WI38 (cell line): ENCODE measurements at regions not wholly inside any gene's neighbourhood (a gene's known extent, or its start where the extent isn't known, plus 50 kb on each side); places are given as distances from the start of the nearest gene placed in this dataset.
"Not testable (repeated sequence)": the region's sequence is repeated elsewhere in the genome, so short reads cannot be mapped to it uniquely, and the experiment has no call there.

Experiments used
- H3K4me3 ChIP-seq: 2 replicates; pipeline ENCODE4 v1.5.1; 2011; ENCODE audit warnings: low read depth, mild to moderate bottlenecking, control low read depth, low read length
- TF ChIP-seq, protein P1 (sequence below): IDR thresholded peaks from 2 replicates; pipeline ENCODE4 v1.5.1; 2012; ENCODE audit warnings: low read depth, mild to moderate bottlenecking, control low read depth, low read length

DNA sequence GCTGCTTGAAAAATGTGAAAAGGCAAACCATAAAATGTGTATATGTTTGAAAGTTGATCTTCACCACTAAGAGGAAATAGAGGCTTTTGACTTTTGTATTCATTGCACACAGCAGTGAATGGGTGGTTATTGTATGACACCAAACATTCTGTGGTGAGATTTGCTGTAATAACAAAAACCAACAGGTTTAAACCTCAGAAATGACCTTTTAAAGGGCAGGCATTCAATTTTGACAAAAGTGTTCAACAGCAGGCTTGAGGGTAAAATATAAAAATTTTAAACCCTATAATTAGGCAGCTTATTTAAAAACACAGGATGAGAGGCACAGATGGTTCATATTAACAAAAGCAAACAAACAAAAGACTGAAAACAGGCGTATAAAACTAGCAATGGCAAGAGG, 128.1 kb upstream of the NUDT12 start:
- TF ChIP-seq, protein P1, sequence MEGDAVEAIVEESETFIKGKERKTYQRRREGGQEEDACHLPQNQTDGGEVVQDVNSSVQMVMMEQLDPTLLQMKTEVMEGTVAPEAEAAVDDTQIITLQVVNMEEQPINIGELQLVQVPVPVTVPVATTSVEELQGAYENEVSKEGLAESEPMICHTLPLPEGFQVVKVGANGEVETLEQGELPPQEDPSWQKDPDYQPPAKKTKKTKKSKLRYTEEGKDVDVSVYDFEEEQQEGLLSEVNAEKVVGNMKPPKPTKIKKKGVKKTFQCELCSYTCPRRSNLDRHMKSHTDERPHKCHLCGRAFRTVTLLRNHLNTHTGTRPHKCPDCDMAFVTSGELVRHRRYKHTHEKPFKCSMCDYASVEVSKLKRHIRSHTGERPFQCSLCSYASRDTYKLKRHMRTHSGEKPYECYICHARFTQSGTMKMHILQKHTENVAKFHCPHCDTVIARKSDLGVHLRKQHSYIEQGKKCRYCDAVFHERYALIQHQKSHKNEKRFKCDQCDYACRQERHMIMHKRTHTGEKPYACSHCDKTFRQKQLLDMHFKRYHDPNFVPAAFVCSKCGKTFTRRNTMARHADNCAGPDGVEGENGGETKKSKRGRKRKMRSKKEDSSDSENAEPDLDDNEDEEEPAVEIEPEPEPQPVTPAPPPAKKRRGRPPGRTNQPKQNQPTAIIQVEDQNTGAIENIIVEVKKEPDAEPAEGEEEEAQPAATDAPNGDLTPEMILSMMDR = no peak

DNA sequence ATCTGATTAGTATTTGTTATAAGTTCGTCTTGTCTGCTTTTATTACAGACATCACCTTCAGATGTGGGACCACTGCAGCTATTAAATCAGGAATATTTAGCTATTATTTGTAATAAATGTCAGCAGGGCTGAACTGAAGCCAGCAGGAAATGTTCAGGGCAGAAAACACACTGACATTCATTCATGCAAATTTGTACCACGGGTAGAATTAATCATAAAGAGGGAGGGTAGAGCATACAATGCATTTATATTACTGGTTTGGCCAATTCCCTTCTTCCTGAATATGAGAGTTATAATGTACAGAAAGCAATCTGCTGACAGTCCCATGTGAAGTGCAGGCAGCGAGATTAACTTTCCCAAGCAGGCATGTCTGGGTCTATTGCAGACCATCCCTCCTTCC, 117.3 kb upstream of the NUDT12 start:
- TF ChIP-seq, protein P1 = no peak
- H3K4me3 ChIP-seq = no peak overlapping the region

More for the DNA sequence above, 128.1 kb upstream of the NUDT12 start:
- H3K4me3 ChIP-seq = no peak overlapping the region

DNA sequence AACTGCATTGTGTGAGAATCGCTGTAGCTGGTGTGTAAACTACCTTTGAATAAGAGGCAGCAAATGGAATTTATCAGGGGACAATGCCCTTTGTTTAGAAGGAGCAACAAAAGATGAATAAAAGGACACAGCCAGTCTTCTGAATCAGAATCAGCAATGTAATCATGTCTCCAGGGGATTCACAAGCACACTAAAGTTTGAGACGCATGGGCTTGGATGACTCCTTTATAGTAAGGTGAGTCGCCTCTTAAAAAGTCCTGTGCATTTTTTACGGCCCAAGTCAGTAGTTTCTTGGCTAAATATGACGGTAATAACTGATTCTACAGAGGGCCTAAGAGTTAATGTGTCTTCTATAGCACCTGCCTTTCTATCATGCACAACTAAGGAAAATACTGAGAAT, 113.6 kb upstream of the NUDT12 start:
- not testable (repeated sequence) for H3K4me3 ChIP-seq

DNA sequence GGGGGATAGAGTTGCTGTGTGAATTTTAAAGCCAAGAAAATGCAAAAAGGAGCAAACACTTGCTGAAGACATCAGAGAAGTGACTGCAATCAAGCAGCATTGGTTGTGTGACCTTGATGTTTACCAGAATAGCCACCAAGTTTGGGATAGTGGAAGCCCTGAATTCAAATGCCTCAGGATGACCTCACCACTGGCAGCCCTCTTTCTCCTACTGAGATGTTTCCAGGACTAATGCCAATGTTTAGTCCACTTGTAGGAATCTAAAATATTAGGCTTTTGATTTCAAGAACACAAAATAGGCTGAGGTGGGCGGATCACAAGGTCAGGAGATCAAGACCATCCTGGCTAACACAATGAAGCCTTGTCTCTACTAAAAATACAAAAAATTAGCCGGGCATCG, 112.2 kb upstream of the NUDT12 start:
- TF ChIP-seq, protein P1 = no peak
- no peak overlapping the region for H3K4me3 ChIP-seq

DNA sequence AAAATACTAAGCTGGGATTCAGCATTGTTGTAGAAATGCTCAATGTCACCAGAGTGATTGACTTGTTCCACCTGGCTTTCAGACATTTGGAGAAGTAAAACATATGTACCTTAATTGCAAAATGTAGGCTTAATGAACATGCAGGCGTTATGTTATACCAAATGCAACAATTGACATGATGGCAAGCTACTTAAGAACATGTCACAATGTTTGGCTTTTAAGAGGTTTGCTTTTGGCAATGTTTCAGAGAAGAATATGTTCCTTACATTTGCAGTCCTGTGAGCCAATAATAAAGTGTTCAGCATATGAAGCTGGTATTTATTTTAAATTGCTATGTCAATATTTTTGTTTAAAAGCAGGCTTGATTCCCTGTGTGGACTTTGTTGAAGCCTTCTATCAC, 111.7 kb upstream of the NUDT12 start:
- TF ChIP-seq, protein P1 = no peak
- no peak overlapping the region for H3K4me3 ChIP-seq

DNA sequence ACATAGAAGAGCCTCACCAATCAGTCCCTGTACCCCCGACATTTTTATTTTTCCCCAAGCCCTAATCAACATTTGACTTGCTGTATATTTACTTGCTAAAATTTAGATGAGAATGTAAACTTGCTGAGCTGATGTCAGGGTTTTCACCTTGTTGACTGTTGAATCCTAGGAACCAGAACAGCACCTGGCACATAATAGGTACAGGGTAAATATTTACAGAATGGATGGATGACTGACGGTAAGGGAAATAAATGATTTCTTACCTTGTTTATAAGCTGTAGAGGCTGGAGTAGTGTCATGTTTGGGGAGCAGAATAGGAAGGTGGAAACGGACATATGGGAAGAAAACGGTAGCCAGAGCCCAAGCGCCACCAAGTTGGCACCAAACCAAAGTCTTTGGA, 107.0 kb upstream of the NUDT12 start:
- no peak overlapping the region for H3K4me3 ChIP-seq
- TF ChIP-seq, protein P1 = no peak

DNA sequence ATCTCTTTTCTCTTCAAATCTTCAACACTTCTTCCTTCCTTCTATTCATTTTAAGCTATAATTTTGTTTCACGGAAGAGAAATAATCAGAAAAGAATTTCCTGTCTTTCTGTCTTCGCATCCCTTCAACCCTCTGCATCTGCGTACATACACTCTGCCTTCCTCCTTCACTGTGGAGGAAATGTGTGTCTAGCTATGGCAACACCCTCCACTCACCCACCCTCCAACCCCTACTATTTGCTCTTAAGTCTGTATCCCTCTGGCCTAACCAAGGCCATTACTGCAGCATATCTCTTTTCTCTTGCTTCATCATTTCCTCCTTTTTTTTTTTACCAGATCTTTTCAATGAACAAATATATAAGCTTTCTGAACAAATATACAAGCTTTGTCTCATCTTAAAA, 105.7 kb upstream of the NUDT12 start:
- no peak overlapping the region for H3K4me3 ChIP-seq
- TF ChIP-seq, protein P1 = no peak

DNA sequence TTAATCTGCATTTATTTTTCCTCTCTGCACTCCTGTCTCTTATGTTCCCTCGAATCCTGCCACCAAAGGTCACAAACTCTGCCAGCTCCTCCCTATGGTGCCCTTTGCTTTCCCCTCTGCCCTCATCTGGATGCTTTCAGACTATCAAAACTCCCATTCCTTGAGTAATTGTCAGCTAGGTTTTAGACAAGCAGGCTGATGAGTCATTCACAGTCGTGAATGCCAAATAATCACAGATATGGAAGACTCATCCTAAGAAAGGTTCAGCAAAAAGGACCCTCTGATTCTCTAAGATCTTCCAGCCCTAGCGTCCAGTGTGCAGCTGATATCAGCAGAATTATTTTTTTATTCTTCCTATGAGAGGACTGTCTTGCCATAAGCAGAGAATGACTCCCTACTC, 104.5 kb upstream of the NUDT12 start:
- TF ChIP-seq, protein P1 = no peak

More for the DNA sequence above, 104.5 kb upstream of the NUDT12 start:
- no peak overlapping the region for H3K4me3 ChIP-seq
